DMS53 (cell line): ENCODE measurements at regions not wholly inside any gene's neighbourhood (a gene's known extent, or its start where the extent isn't known, plus 50 kb on each side); places are given as distances from the start of the nearest gene placed in this dataset.
A peak's percentile ranks its signal among the peaks of the same experiment; 100 is the strongest.

Experiments used
- DNase-seq: peaks from one replicate; lab custom pipeline; 2025; lab: John Stamatoyannopoulos, UW

GRCh38 chr14:34348592-34348991 lies 113.4 kb downstream of the SPTSSA start:
- DNase-seq, result peak; percentile 13

- DNase-seq, result peak; percentile 63
Measured at GRCh38 chr14:34347683-34348082, 114.4 kb downstream of the SPTSSA start.

- no peak for DNase-seq
Measured at GRCh38 chr14:34345718-34346465, 116.1 kb downstream of the SPTSSA start.

- DNase-seq, result no peak
Measured at GRCh38 chr14:34344318-34344717, 117.7 kb downstream of the SPTSSA start.

GRCh38 chr14:34340025-34340625 lies 121.9 kb downstream of the SPTSSA start:
- no peak for DNase-seq

- DNase-seq, result no peak
Measured at GRCh38 chr14:34338056-34338455, 124.0 kb downstream of the SPTSSA start.

GRCh38 chr14:34336501-34336900 lies 125.5 kb downstream of the SPTSSA start:
- no peak for DNase-seq

- DNase-seq, result no peak
Measured at GRCh38 chr14:34335968-34336367, 126.1 kb downstream of the SPTSSA start.

GRCh38 chr14:34334329-34334728 lies 127.7 kb downstream of the SPTSSA start:
- no peak for DNase-seq

GRCh38 chr14:34331728-34332623 lies 130.1 kb downstream of the SPTSSA start:
- DNase-seq, result peak; percentile 78

GRCh38 chr14:34330846-34331245 lies 131.2 kb downstream of the SPTSSA start:
- no peak for DNase-seq

- DNase-seq, result no peak
Measured at GRCh38 chr14:34329301-34329700, 132.7 kb downstream of the SPTSSA start.

GRCh38 chr14:34328178-34328577 lies 133.9 kb downstream of the SPTSSA start:
- no peak for DNase-seq

GRCh38 chr14:34325493-34325892 lies 136.5 kb downstream of the SPTSSA start:
- DNase-seq, result peak; percentile 8

GRCh38 chr14:34324363-34324795 lies 137.7 kb downstream of the SPTSSA start:
- DNase-seq, result peak; percentile 63

- peak; percentile 70 for DNase-seq
Measured at GRCh38 chr14:34322940-34323418, 139.1 kb downstream of the SPTSSA start.

GRCh38 chr14:34319140-34319539 lies 142.9 kb downstream of the SPTSSA start:
- no peak for DNase-seq

GRCh38 chr14:34318014-34318413 lies 144.0 kb downstream of the SPTSSA start:
- DNase-seq, result no peak

- no peak for DNase-seq
Measured at GRCh38 chr14:34310724-34311123, 151.3 kb downstream of the SPTSSA start.

GRCh38 chr14:34303811-34304210 lies 158.2 kb downstream of the SPTSSA start:
- DNase-seq, result no peak

GRCh38 chr14:34302654-34303053 lies 159.4 kb downstream of the SPTSSA start:
- no peak for DNase-seq
